22Rv1 (cell line): ENCODE measurements at regions not wholly inside any gene's neighbourhood (a gene's known extent, or its start where the extent isn't known, plus 50 kb on each side); places are given as distances from the start of the nearest gene placed in this dataset.

Source experiments
- ZFX ChIP-seq: fragments of 450-650 bp; IDR thresholded peaks from 2 replicates; pipeline ENCODE4 v1.6.1; 2017; ENCODE audit warnings: antibody characterized with exemption, borderline replicate concordance
- TF ChIP-seq, protein P1 (sequence below): fragments of 450-650 bp; IDR thresholded peaks from 2 replicates; pipeline ENCODE4 v1.5.1; 2017; ENCODE audit warnings: mild to moderate bottlenecking

GRCh38 chr6:51514748-51515402 lies 572.5 kb downstream of the PKHD1 start:
- TF ChIP-seq, protein P1, sequence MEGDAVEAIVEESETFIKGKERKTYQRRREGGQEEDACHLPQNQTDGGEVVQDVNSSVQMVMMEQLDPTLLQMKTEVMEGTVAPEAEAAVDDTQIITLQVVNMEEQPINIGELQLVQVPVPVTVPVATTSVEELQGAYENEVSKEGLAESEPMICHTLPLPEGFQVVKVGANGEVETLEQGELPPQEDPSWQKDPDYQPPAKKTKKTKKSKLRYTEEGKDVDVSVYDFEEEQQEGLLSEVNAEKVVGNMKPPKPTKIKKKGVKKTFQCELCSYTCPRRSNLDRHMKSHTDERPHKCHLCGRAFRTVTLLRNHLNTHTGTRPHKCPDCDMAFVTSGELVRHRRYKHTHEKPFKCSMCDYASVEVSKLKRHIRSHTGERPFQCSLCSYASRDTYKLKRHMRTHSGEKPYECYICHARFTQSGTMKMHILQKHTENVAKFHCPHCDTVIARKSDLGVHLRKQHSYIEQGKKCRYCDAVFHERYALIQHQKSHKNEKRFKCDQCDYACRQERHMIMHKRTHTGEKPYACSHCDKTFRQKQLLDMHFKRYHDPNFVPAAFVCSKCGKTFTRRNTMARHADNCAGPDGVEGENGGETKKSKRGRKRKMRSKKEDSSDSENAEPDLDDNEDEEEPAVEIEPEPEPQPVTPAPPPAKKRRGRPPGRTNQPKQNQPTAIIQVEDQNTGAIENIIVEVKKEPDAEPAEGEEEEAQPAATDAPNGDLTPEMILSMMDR, result no peak
- no peak for TF ChIP-seq ZFX
